Femur (tissue), 1 donor: ENCODE measurements at regions not wholly inside any gene's neighbourhood (a gene's known extent, or its start where the extent isn't known, plus 50 kb on each side); places are given as distances from the start of the nearest gene placed in this dataset.
A peak's percentile ranks its signal among the peaks of the same experiment; 100 is the strongest.
"Not testable (repeated sequence)": the region's sequence is repeated elsewhere in the genome, so short reads cannot be mapped to it uniquely, and the experiment has no call there.

Source experiments
- DNase-seq: peaks from one replicate; pipeline ENCODE4 v3.0.0-alpha.2; 2017

DNA sequence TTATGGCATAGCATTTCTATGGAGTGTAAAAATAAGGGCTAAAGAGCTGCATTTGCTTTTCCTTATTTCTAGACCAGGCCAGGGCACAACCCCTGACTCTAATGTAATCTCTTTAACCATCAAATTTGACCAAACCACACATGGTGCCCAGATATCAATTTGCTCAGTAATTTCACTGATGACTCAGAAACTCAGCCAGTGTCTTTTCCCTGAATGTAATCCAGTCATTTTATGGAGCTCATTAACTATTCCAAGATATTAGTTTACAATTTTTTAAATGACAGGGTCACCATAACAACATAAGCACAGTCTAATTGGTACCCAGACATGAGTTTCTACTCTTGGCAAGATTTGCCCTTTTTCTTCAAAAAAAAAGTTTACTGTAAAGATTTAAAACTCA, 270.8 kb upstream of the AGAP1 start:
- DNase-seq, result no peak

- DNase-seq, result no peak
These were observed 269.4 kb upstream of the AGAP1 start for GRCh38 chr2:235224410-235224809.

GRCh38 chr2:235225261-235225660, 268.6 kb upstream of the AGAP1 start:
- DNase-seq, result no peak

DNA sequence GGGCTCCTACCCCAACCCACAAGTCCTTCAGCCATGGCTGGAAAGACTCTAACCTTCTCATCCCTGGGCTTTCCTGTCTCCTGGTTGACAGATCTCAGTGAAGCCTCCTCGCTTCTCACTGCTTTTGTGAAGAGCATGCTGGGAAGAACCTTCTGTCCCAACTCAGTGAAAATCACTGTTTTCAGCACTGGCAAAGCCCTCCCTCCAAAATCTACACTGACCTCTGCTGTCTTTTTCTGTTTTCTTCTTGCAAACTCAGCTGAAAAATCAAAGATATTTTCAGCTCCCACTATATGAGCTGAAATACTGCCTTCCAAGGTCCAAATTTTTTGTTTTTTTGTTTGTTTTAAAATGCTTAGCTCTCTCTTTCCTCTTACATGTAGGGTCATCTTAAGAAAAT, 266.3 kb upstream of the AGAP1 start:
- no peak for DNase-seq

- not testable (repeated sequence) for DNase-seq
These were observed 265.4 kb upstream of the AGAP1 start for GRCh38 chr2:235228422-235228821.

GRCh38 chr2:235229236-235229635, 264.6 kb upstream of the AGAP1 start:
- no peak for DNase-seq

- no peak for DNase-seq
These were observed 262.8 kb upstream of the AGAP1 start for GRCh38 chr2:235230821-235231601.

DNA sequence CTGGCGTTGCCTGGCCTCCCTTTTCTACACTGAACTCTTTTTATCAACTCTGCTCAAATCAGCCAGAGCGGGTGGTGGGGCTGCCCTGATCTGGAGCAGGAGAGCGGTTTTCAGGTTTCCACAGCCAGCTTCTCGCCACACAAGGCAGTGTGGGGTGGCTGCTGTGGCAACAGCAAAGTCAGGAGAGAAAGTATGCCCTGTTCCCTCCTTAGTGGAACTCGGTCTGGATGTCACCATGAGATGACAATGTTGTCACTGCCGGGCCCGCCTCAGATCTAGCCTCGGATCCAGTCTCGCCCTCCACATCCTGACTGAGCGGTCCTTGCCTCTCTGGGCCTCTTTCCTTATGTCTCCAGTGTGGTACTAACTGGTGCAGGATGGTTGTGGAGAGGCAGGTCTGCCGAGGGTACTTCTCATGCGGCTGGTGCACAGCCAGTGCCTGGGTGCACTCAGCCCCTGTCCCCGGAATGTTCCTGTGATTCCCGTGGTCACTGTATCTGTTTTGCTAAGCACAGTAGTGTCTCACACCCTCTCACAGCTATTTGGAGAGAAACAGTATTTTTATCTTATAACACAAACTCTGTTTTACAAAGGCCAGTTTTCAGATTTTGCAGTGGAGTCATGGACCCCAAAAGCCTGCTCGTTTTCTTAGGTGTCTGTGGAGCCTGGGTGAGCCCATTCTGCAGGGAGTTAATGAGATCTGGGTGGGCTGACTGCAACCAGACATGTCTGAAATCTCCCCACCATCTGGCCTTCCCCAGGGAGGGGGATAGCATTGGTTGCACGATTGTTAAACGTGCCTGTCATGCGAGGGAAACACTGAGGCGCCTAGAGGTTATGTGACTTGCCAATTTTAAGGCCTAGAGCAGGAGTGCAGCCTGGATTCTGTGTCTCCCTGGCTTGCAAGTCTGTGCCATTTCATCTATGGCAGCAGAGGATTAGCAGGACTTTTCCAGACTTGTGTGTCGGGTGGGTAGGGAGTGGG, 261.1 kb upstream of the AGAP1 start:
- DNase-seq, result no peak

DNA sequence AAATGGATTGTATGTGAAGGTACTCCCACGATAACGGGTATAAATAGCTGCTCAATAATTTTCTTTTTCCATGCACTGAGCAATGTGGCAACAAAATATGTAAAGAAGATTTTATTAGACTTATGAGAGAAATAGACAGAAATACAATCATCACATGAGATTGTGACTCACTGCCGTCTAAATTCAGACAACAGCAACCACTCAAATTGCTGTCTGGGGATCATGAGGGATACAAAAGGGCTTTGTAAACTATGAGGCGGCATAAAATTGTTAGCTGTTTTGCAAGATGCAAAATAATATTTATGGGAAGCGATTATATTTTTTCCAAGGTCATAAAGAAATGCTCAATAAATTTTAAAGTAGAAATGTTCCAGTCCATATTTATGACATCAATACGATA, 259.1 kb upstream of the AGAP1 start:
- no peak for DNase-seq

- DNase-seq, result no peak
These were observed 257.7 kb upstream of the AGAP1 start for GRCh38 chr2:235235977-235236767.

DNA sequence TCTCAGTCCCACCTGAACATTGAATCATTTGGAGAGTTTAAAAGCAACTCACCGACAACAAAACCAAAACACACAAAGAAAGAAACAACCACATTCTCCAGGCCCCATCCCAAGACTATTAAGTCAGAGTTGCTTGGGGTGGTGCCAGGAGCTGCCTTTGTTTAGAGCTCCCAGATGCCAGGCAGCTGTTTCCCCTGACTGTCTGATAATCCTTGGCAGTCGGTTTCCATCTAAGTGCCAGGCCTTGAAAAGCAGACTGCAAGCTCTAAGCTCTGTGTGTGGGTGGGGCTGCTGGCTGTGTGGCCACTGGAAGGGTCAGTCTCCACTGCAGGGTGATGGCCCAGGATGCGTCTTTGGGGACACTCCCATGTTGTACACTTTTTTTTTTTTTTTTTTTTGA, 255.3 kb upstream of the AGAP1 start:
- peak; percentile 78 for DNase-seq

DNA sequence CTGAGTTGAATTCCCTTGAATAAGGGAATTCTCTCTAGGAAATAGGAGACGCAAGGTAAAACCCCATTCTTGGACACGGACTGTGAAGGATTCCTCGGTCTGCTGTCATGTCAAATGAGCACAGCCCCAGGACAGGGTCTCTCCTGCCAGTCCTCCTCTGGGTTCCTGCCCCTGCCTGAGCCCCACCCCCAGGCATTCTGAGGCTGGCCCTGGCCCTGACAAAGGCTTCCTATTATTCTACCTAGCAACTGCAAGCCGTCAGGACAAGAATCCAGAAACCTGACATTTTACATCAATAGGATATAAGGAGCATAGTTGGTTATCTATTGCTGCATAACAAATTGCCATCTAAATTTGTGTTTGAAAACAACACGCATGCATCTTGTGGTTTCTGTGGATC, 253.3 kb upstream of the AGAP1 start:
- DNase-seq, result no peak

- DNase-seq, result peak; percentile 48
These were observed 249.3 kb upstream of the AGAP1 start for GRCh38 chr2:235244255-235245220.

DNA sequence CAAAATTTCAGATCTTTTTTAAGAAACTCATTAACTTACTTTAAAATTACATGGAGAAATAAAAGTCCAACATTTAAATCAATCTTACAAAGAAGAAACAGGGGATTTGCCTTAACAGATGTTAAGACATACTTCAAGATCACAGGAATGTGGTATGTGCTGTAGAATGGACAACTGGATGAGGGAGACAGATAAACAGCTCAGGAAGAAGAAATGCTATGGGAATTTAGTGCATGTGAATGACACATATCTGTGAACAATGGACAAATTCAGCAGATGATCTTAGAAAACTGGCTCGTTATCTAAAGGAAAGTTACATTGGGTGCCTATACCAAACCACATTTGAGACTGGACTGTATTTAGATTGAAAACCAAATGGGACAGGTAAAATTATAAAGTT, 246.8 kb upstream of the AGAP1 start:
- DNase-seq, result no peak

GRCh38 chr2:235255693-235256092, 238.2 kb upstream of the AGAP1 start:
- DNase-seq, result peak; percentile 69

- DNase-seq, result no peak
These were observed 236.3 kb upstream of the AGAP1 start for GRCh38 chr2:235257590-235257989.

DNA sequence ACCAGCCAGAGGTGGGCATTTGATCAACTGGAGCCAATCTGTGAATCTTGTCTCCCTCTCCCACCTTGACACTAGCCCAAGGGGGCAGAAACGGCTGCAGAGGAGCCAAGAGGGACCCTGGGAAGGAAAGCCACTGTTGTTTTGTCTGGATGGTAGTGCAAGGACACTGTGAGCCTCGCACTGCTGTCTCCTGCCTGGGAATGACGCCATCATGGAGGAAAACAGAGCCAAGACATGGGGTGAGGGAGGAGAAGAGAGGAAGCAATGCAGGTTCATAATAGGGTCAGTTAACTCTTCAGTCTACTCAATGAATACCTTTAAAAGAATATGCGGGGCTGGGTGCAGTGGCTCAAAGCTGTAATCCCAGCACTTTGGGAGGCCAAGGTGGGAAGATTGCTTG, 231.1 kb upstream of the AGAP1 start:
- DNase-seq, result no peak

DNA sequence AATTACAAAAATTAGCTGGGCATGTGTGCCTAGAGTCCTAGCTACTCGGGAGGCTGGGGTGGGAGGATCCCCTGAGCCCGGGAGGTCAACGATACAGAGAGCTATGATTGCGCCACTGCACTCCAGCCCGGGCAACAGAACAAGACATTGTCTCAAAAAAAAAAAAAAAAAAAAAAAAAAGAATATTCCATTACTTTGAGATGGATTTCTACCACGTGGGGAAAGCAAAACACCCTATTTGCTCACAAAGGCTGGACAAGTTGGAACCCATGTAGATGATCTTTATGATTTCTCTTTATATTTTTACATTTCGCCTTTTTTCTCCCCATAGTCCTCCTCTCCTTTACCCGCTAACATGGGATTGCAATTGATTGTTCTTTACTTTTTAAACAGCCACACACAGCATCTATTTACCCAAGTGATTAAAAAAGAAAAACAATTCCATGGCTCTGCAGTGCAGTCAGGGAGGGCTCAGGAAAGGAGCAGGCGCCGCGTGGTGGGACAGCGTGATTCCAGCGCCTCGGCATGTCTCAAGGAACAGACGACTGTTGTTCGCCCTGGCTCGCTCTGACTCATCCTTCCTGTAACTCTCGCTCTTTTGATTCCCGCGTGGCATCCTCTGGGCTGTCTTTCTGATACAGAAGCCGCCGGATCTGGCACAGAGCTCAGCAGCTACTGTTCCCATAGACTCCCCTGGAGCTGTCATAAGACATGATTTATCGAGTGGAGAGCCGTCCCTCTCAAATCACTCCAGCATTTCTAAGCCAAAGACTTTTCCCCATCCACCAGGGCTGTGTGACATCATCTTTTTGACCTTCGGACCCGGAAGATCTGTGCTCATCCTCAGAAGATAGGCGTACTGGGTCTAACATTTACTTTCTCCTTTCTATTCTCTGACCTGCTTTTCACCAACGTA, 230.4 kb upstream of the AGAP1 start:
- peak; percentile 86 for DNase-seq

- DNase-seq, result no peak
These were observed 229.7 kb upstream of the AGAP1 start for GRCh38 chr2:235264121-235264493.

DNA sequence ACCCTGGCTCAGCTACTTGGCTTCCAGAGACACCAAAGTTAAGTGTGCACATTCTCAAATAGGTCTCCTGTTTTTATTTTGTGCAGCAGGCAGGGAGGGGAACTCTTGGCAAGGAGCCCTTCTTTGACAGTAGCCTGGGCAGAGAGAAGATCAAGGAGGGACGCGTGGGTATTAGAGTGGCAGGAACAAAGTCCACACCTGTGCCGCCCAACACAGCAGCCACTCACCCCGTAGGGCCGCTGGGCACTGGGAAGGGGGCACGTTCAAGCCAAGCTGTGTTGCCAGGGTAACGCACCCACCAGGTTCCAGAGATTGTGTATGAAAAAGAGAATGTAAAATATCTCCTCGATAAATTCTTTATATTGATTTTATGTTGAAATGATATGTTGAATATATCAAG, 229.3 kb upstream of the AGAP1 start:
- no peak for DNase-seq
